H1 (cell line): ENCODE measurements at regions not wholly inside any gene's neighbourhood (a gene's known extent, or its start where the extent isn't known, plus 50 kb on each side); places are given as distances from the start of the nearest gene placed in this dataset.

Experiments used
- BACH1 ChIP-seq: IDR thresholded peaks from 2 replicates; pipeline ENCODE4 v1.6.1; 2012; ENCODE audit warnings: low read length, improper control_type of control experiment
- BRCA1 ChIP-seq: IDR thresholded peaks from 2 replicates; pipeline ENCODE4 v1.6.1; 2012; ENCODE audit warnings: low read depth, low read length, improper control_type of control experiment
- CHD7 ChIP-seq: fragments of 300-600 bp; sonication (generic); IDR thresholded peaks from 2 replicates; pipeline ENCODE4 v1.7.1; 2012; ENCODE audit warnings: low read length, moderate library complexity, mild to moderate bottlenecking, inconsistent platforms; ENCODE audit not compliant: insufficient replicate concordance
- EZH2 ChIP-seq: fragments of 200-600 bp; sonication (generic); IDR thresholded peaks from 2 replicates; pipeline ENCODE4 v1.7.1; 2012; ENCODE audit warnings: low read depth, mild to moderate bottlenecking, moderate library complexity, low read length, inconsistent platforms; ENCODE audit not compliant: severe bottlenecking
- RFX5 ChIP-seq: IDR thresholded peaks from 2 replicates; pipeline ENCODE4 v1.6.1; 2011; ENCODE audit warnings: low read depth, low read length, improper control_type of control experiment, borderline replicate concordance
- RXRA ChIP-seq: IDR thresholded peaks from 2 replicates; pipeline ENCODE4 v1.6.1; 2011; ENCODE audit warnings: low read depth, mild to moderate bottlenecking, low read length, moderate library complexity; ENCODE audit not compliant: insufficient read depth
- TF ChIP-seq, protein P1 (sequence below), 3 experiments: IDR thresholded peaks; 1 replicate in 2 of 3; 2 replicates in 1 of 3; pipeline versions ENCODE4 v1.5.1 to v1.6.1; 2011; ENCODE audit warnings: low read length in 3 of 3, mild to moderate bottlenecking in 3 of 3, inconsistent platforms in 2 of 3, low read depth in 1 of 3, moderate library complexity in 1 of 3; ENCODE audit not compliant: insufficient read depth in 1 of 3; ENCODE audit errors: control extremely low read depth in 1 of 3

DNA sequence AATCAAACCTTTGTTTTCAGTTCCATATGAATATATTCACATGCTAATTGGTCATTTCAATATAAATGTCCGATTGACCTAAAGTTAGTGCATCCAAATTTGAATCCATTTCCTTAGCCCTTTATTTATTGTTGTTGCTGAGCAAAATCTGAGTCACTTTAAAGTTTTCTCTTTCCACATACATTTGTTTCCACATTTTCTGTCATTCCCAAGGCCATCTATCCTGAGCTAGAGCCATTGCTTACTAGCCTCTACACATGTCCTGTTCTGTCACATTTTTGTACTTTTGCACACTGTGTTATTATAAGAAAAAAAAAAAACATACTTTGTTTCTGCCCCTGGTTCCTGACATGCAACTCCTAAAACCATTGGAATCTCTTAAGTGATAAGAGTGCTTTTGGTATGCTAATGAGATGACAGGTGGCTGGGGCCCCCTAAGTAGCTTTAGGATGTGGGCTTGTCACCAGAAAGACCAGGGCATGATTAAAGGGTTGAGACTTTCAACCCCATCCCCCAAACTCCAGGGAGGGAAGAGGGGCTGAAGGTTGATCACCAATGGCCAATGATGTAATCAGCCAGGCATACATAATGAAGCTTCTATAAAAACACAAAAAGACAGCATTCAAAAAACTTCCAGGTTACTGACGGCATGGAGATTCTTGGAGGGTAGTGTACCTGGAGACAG lies 353.3 kb upstream of the MAGEB16 start (continued):
- TF ChIP-seq CHD7 (no peak), RFX5 (no peak), BACH1 (no peak), RXRA (no peak), BRCA1 (no peak), EZH2 (no peak)
- TF ChIP-seq, protein P1, sequence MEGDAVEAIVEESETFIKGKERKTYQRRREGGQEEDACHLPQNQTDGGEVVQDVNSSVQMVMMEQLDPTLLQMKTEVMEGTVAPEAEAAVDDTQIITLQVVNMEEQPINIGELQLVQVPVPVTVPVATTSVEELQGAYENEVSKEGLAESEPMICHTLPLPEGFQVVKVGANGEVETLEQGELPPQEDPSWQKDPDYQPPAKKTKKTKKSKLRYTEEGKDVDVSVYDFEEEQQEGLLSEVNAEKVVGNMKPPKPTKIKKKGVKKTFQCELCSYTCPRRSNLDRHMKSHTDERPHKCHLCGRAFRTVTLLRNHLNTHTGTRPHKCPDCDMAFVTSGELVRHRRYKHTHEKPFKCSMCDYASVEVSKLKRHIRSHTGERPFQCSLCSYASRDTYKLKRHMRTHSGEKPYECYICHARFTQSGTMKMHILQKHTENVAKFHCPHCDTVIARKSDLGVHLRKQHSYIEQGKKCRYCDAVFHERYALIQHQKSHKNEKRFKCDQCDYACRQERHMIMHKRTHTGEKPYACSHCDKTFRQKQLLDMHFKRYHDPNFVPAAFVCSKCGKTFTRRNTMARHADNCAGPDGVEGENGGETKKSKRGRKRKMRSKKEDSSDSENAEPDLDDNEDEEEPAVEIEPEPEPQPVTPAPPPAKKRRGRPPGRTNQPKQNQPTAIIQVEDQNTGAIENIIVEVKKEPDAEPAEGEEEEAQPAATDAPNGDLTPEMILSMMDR (IDR thresholded peaks at IDR 0.05; ENCODE audit: control extremely low read depth in 1 of 3, insufficient read depth in 1 of 3, low read depth in 1 of 3, low read length in 3 of 3) = no peak
